COR-L47 (cell line): ENCODE measurements at regions not wholly inside any gene's neighbourhood (a gene's known extent, or its start where the extent isn't known, plus 50 kb on each side); places are given as distances from the start of the nearest gene placed in this dataset.

Source experiments
- DNase-seq: peaks from one replicate; lab custom pipeline; 2025; lab: John Stamatoyannopoulos, UW

DNA sequence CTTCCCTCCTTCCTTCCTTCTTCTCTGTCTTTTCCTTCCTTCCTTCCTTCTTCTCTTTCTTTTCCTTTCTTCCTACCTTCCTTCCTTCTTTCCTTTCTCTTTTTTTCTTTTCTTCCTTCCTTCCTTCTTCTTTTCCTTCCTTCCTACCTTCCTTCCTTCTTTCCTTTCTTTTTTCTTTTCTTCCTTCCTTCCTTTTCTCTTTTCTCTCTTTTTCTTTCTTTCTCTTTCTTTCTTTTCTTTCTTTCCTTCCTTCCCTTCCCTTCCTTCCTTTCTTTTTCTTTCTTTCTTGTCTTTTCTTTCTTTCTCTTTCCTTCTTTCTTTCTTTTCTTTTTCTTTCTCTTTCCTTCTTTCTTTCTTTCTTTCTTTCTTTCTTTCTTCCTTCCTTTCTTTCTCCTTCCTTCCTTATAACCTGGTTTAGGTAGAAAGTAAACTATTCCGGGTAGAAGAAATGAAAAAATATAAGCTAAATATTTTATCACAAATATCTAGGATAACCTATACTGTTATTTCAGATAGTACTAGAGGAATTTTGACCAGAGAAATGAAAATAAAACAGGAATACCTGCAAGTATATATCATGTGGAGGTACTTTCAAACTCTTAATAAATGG, 1741.8 kb upstream of the CDH9 start:
- no peak for DNase-seq

GRCh38 chr5:28779161-28779754, 1740.9 kb upstream of the CDH9 start:
- DNase-seq, result peak; percentile 29

DNA sequence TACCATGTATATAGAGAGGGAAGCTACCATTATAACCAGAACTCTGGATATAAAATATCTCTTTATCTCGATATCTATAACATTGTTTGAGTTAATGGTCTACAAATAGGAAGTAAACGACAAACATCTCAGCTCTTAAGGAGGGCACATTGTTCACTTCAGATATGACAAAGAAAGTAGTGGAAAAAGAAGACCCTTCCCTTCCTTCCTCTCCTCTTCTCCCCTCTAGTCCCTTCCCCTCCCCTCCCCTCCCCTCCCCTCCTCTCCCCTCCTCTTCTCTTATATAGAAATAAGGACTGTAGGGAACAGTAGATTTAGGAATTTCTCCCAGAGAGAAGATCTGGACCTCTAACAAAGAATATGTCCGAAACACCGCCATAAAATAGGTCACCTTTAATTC, 1731.9 kb upstream of the CDH9 start:
- DNase-seq, result no peak

DNA sequence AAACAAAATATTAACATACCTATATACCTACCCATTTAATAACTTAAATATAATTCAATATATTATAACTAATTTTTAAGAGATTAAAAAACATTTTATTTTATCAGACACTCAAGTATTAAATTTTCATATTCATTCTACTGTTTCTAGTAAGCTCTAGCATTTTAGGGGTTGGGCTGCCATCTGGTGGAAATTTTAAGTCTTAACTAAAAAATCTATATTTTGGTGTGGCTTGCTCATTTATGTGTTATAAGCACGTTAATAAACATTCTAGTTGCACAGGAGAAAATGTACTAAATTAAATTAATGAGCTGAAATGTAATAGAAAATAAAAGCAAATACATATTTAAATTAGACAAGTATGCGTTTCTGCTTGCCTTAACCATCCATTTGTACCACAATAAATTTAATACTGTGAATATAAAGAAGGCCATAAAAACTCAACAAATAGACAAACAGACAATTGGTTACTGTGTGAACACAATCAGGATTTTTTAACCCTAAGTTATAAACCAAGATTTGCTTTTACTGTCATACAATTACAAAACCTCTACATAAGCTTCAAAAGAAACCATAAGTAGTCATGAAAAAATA, 1728.3 kb upstream of the CDH9 start:
- peak; percentile 76 for DNase-seq

DNA sequence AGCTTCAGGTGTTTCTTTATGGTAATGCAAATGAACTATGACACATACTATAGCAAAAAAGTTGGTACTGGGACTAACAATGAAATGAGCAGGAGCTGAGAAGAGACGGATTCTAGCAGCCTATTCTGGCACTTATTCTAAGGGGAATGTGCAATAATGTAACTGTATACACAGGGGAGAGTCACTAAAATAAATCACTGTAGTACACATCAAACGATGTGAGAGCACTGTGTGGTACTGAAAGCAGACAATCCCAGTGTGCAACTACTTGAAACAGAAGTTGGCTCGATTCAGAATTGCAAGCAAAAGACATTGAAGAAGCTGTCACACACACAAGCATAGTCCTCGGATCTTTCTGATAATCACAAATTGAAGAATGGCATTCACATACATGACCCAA, 1713.0 kb upstream of the CDH9 start:
- DNase-seq, result no peak

DNA sequence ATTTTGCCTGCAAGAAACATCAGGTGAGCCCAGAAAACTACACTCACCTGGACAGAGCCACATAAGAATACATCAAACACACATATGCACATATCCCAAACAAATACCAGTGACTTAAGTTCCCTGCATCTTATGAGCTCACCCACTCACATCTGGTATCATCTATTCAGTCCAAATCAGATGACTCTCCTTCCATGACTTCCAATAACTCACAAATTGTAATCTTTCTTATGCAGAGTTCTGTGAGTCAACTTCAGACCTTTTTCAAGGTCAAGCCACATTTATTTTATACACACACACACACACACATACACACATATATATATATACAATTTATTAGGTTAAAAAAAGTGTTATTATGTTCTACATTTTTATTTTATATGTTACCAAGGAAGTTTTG, 1711.9 kb upstream of the CDH9 start:
- no peak for DNase-seq

DNA sequence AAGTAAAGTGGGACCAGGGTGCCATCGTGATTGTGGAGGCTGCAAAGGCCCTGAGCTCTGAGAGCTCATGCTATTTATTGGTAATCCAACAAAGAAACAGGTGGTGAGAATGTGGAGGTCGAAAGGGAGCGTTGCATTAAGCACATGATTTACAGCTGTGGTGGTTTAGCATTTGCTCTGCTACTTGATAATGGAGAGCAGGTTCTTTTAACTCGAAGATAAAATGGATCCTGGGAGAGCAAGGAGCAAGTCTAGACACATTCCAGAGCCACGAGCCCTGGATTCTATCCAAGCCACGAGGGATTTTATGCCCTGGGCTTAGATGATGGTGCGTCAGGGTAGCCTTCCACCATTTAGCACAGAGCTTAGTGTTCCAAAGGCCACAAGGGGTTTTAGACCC, 1710.1 kb upstream of the CDH9 start:
- DNase-seq, result no peak

- no peak for DNase-seq
Observed at GRCh38 chr5:28743716-28744110, 1705.3 kb upstream of the CDH9 start.

- DNase-seq, result no peak
Observed at GRCh38 chr5:28743025-28743715, 1704.8 kb upstream of the CDH9 start.

DNA sequence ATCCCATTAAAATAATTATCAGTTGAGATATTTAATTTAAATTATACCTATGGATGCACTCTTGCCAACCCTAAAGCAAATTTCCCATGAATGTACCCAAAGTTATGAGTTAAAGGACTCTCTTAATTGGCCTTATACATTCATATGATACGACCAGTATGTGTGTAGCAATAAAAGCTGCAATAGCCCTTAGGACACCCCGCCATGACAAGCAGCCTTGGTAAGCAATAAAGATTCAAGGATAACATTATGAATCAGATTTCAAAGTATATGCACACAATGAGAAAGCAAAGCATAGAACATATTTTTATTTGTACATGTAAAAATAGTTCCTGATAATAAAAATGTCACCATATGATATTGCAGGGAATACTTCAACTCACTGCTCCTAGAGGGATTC, 1699.3 kb upstream of the CDH9 start:
- no peak for DNase-seq

GRCh38 chr5:28737222-28737621, 1698.8 kb upstream of the CDH9 start:
- no peak for DNase-seq

DNA sequence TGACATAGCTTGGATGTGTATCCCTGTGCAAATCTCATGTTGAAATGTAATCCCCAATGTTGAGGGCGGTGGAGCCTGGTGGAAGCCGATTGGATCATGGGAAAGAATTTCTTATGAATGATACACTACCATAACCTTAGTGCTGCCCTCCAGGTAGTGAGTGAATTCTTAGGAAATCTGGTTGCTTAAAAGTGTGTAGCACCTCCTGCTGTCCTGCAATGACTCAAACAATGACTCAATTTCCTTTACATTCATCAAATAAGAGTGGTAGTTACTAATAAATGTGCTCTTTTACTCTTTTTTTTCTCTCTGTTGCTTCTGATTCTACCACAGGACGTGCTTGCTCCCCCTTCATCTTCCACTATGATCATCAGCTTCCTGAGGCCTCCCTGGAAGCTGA, 1696.0 kb upstream of the CDH9 start:
- no peak for DNase-seq

GRCh38 chr5:28729067-28729466, 1690.7 kb upstream of the CDH9 start:
- DNase-seq, result no peak

- DNase-seq, result no peak
Observed at GRCh38 chr5:28726815-28727214, 1688.4 kb upstream of the CDH9 start.

GRCh38 chr5:28725001-28725400, 1686.6 kb upstream of the CDH9 start:
- DNase-seq, result no peak

GRCh38 chr5:28714907-28715698, 1676.7 kb upstream of the CDH9 start:
- no peak for DNase-seq

DNA sequence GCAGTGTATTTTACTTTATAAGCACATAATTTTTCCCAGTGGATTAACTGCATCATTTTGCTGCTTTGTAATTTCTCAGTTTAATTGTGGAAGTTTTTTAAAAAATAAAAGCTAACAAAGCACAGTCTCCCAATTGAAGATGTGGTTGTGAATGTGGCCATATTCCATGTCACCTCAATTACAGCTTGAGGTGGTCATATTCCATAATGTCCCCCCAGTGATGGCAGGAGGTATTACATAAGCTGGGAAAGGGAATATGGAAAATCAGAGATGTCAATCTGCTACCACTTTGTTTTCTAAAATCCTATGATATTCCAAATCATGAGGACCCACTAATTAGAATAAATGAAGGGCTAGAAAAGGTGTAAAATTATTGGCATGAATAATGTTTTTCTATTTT, 1672.0 kb upstream of the CDH9 start:
- no peak for DNase-seq

DNA sequence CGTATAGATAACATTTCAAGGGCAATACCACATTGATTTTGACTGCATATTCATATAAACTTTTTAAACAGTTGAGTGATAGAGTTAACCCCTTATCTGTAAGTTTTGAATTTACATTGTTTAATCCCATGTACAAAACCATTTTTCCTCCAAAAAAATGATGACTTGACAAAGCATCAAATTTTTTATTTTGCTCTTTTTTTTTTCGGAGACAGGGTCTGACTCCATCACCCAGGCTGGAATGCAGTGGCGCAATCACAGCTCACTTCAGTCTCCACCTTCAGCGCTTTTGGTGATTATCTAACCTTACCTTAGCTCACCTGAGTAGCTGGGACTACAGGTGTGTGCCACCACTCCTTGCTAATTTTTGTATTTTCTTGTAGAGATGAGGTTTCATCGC, 1670.1 kb upstream of the CDH9 start:
- no peak for DNase-seq

DNA sequence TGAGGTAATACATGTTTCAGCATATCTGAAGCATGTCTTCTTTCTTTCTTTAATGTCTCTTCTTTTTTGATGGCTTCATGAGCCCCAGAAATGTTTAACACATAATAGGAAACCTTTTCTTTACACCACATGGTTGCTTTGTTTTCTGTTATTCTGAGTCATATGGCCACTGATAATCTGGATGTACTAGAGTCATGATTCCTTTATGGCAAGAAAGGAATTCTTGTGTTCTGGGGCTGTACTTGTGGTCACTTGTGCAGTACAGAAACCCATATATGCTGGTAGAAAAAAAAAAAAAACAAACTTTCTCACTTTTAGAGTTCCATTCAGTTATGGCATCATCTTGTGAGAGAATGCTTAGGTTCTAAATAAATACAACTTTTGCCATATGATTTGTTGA, 1669.3 kb upstream of the CDH9 start:
- no peak for DNase-seq

- no peak for DNase-seq
Observed at GRCh38 chr5:28703651-28704260, 1665.4 kb upstream of the CDH9 start.

DNA sequence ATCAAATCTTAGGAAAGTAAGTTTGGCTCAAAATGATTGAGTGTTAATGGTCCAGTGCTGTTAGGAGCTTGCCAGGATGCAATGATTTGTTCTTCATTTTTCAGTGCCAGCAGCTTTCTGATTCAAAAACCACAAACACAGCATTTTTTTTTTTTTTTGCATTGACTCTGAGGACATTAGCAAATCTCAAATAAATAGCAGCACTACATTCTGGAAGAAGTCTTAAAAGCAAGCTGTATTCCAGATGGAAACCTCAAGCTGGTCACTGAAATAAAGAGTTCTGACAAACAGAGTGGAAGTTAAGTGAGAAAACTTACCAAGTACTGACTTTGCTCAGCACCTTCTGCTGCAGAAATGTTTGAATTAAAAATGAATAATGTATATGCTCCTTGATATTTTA, 1653.1 kb upstream of the CDH9 start:
- DNase-seq, result no peak

DNA sequence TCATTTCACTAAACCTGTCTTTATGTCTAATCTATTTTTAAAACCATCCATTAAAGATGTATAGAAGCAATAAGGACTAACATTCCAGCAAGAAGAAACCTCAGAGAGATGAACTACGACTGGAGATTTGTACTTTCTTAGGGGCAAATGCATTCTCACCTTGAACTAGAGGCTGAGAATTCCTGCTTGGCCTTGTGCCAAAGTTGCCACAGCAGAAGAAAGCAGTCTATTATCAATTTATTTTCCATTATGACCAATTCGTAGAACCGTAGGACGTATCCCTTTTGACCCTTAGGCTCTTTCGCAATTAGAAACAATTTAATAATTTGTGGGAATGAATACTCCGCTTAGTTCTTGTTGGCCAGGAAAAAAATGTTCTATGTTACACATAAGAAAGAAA, 1647.4 kb upstream of the CDH9 start:
- no peak for DNase-seq
